H1 (cell line): ENCODE measurements at regions not wholly inside any gene's neighbourhood (a gene's known extent, or its start where the extent isn't known, plus 50 kb on each side); places are given as distances from the start of the nearest gene placed in this dataset.

ENCODE experiments used
- CBX8 ChIP-seq: fragments of 300-800, 300-1000 bp; sonication (generic); IDR thresholded peaks from 2 replicates; pipeline ENCODE4 v1.7.1; 2016; ENCODE audit warnings: low read depth, low read length, borderline replicate concordance
- CEBPB ChIP-seq: IDR thresholded peaks from 2 replicates; pipeline ENCODE4 v1.6.1; 2012; ENCODE audit warnings: low read depth, low read length
- MAFK ChIP-seq: IDR thresholded peaks from 2 replicates; pipeline ENCODE4 v1.6.1; 2012; ENCODE audit warnings: low read depth, mild to moderate bottlenecking, improper control_type of control experiment, low read length
- YY1 ChIP-seq: IDR thresholded peaks from 2 replicates; pipeline ENCODE4 v1.6.1; 2011; ENCODE audit warnings: low read depth, mild to moderate bottlenecking, low read length
- TF ChIP-seq, protein P1 (sequence below): IDR thresholded peaks from 2 replicates; pipeline ENCODE4 v1.6.1; 2012; ENCODE audit warnings: inconsistent platforms

DNA sequence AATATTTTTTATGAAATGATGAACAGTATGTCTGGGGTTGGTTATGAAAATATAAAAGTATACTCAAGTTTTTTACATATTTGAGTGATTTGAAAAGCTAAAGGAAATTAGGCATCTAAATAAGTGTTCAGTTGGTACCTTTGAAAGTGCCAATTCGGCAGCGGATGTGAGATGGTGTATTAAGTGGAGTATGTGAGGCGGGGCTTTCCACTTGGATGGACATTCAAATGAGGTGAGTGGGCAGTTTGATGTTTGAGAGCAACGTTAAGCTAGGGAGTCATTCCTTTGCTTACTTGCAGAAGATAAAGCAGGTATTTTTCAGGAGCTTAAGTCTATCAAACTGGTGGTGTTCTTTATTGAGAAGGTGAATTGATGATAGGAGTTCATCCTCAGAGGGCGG lies 189.0 kb upstream of the GOLIM4 start (continued):
- TF ChIP-seq MAFK (no peak), YY1 (no peak), CEBPB (no peak), CBX8 (no peak)
- TF ChIP-seq, protein P1, sequence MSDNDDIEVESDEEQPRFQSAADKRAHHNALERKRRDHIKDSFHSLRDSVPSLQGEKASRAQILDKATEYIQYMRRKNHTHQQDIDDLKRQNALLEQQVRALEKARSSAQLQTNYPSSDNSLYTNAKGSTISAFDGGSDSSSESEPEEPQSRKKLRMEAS: no peak
